IPS-NIHi7 (cell line): ENCODE measurements at regions not wholly inside any gene's neighbourhood (a gene's known extent, or its start where the extent isn't known, plus 50 kb on each side); places are given as distances from the start of the nearest gene placed in this dataset.

ENCODE experiments used
- DNase-seq: peaks from one replicate; pipeline ENCODE4 v3.0.0; 2012; ENCODE audit warnings: mixed read lengths; ENCODE audit errors: extremely low spot score

- DNase-seq: no peak
These were observed 81.8 kb upstream of the CAV2 start for GRCh38 chr7:116417593-116418345.

- no peak for DNase-seq
These were observed 81.0 kb upstream of the CAV2 start for GRCh38 chr7:116418524-116418923.

GRCh38 chr7:116420003-116420402 lies 79.5 kb upstream of the CAV2 start:
- no peak for DNase-seq

- no peak for DNase-seq
These were observed 78.2 kb upstream of the CAV2 start for GRCh38 chr7:116421298-116421697.

GRCh38 chr7:116422683-116423082 lies 76.9 kb upstream of the CAV2 start:
- DNase-seq: no peak

- no peak for DNase-seq
These were observed 76.0 kb upstream of the CAV2 start for GRCh38 chr7:116423499-116423898.

- no peak for DNase-seq
These were observed 73.8 kb upstream of the CAV2 start for GRCh38 chr7:116425647-116426209.

- no peak for DNase-seq
These were observed 72.9 kb upstream of the CAV2 start for GRCh38 chr7:116426428-116427156.

- no peak for DNase-seq
These were observed 69.4 kb upstream of the CAV2 start for GRCh38 chr7:116429986-116430619.

- no peak for DNase-seq
These were observed 67.6 kb upstream of the CAV2 start for GRCh38 chr7:116431787-116432526.

- DNase-seq: no peak
These were observed 67.0 kb upstream of the CAV2 start for GRCh38 chr7:116432527-116432916.

- DNase-seq: no peak
These were observed 66.3 kb upstream of the CAV2 start for GRCh38 chr7:116433246-116433645.

GRCh38 chr7:116434820-116435341 lies 64.7 kb upstream of the CAV2 start:
- DNase-seq: no peak

- DNase-seq: no peak
These were observed 63.2 kb upstream of the CAV2 start for GRCh38 chr7:116436305-116436826.

- DNase-seq: no peak
These were observed 61.3 kb upstream of the CAV2 start for GRCh38 chr7:116438267-116438666.

GRCh38 chr7:116439005-116439404 lies 60.5 kb upstream of the CAV2 start:
- no peak for DNase-seq

GRCh38 chr7:116439841-116440549 lies 59.5 kb upstream of the CAV2 start:
- no peak for DNase-seq

GRCh38 chr7:116441534-116441933 lies 58.0 kb upstream of the CAV2 start:
- DNase-seq: no peak

GRCh38 chr7:116443101-116443523 lies 56.4 kb upstream of the CAV2 start:
- DNase-seq: no peak

- no peak for DNase-seq
These were observed 55.9 kb upstream of the CAV2 start for GRCh38 chr7:116443646-116444045.
